Stomach smooth muscle (tissue), 2 donors: ENCODE measurements at regions not wholly inside any gene's neighbourhood (a gene's known extent, or its start where the extent isn't known, plus 50 kb on each side); places are given as distances from the start of the nearest gene placed in this dataset.

Source experiments
- H3K27ac ChIP-seq: one replicate; pipeline ENCODE4 v1.7.0; 2013; ENCODE audit warnings: mild to moderate bottlenecking, low read length, inconsistent platforms
- H3K27me3 ChIP-seq, 2 donors: one replicate each; pipeline ENCODE4 v1.7.0; 2013; ENCODE audit warnings: low read length in 2 of 2; ENCODE audit not compliant: insufficient read depth in 2 of 2, control insufficient read depth in 1 of 2
- H3K36me3 ChIP-seq, 2 donors: one replicate each; pipeline ENCODE4 v1.7.0; 2013; ENCODE audit warnings: low read length in 2 of 2; ENCODE audit not compliant: control insufficient read depth in 2 of 2, insufficient read depth in 2 of 2
- H3K4me1 ChIP-seq: one replicate; pipeline ENCODE4 v1.7.0; 2013; ENCODE audit warnings: low read length; ENCODE audit not compliant: control insufficient read depth, insufficient read depth
- H3K4me3 ChIP-seq, 2 donors: one replicate each; pipeline ENCODE4 v1.7.0; 2013; ENCODE audit warnings: low read length in 2 of 2
- H3K9ac ChIP-seq, 2 donors: one replicate each; pipeline ENCODE4 v1.7.0; 2013; ENCODE audit warnings: low read length in 2 of 2, mild to moderate bottlenecking in 1 of 2
- H3K9me3 ChIP-seq, 2 donors: one replicate each; pipeline ENCODE4 v1.7.0; 2013; ENCODE audit warnings: low read length in 2 of 2; ENCODE audit not compliant: control insufficient read depth in 2 of 2
- donor health status: healthy.
- donor health status: Pancreatic carcinoma.

- H3K27ac ChIP-seq: no peak overlapping the region
- no peaks in the 10 kb centered on the region for H3K27me3 ChIP-seq
- H3K4me3 ChIP-seq: no peak overlapping the region
- H3K4me1 ChIP-seq: peaks cover 4% of the 10 kb centered on the region
- no peaks in the 10 kb centered on the region for H3K9me3 ChIP-seq
- no peaks in the 10 kb centered on the region for H3K36me3 ChIP-seq
- no peak overlapping the region for H3K9ac ChIP-seq
Observed at GRCh38 chr9:81411961-81412360, 277.4 kb downstream of the TLE1 start.

GRCh38 chr9:81410201-81410600, 279.1 kb downstream of the TLE1 start:
- no peaks in the 10 kb centered on the region for H3K9me3 ChIP-seq
- H3K36me3 ChIP-seq: no peaks in the 10 kb centered on the region
- no peak overlapping the region for H3K27ac ChIP-seq
- H3K4me1 ChIP-seq: no peaks in the 10 kb centered on the region
- no peak overlapping the region for H3K9ac ChIP-seq
- no peak overlapping the region for H3K4me3 ChIP-seq
- H3K27me3 ChIP-seq: no peaks in the 10 kb centered on the region

- Histone ChIP-seq H3K9ac (no peak overlapping the region), H3K4me1 (no peaks in the 10 kb centered on the region), H3K4me3 (no peak overlapping the region), H3K9me3 (no peaks in the 10 kb centered on the region), H3K36me3 (no peaks in the 10 kb centered on the region), H3K27me3 (no peaks in the 10 kb centered on the region), H3K27ac (no peak overlapping the region)
Observed at GRCh38 chr9:81408951-81409350, 280.4 kb downstream of the TLE1 start.

- no peak overlapping the region for H3K4me3 ChIP-seq
Observed at GRCh38 chr9:81404931-81405598, 284.3 kb downstream of the TLE1 start.

GRCh38 chr9:81397481-81398381, 291.6 kb downstream of the TLE1 start:
- Histone ChIP-seq H3K36me3 (no peaks in the 10 kb centered on the region), H3K9me3 (no peaks in the 10 kb centered on the region), H3K27ac (no peak overlapping the region), H3K4me1 (peaks cover 26% of the 10 kb centered on the region), H3K4me3 (no peak overlapping the region), H3K9ac (no peak overlapping the region), H3K27me3 (no peaks in the 10 kb centered on the region)

More at GRCh38 chr9:81404931-81405598, 284.3 kb downstream of the TLE1 start:
- Histone ChIP-seq H3K27me3 (no peaks in the 10 kb centered on the region), H3K4me1 (no peaks in the 10 kb centered on the region), H3K36me3 (no peaks in the 10 kb centered on the region), H3K9me3 (no peaks in the 10 kb centered on the region), H3K9ac (no peak overlapping the region), H3K27ac (no peak overlapping the region)

GRCh38 chr9:81396528-81396927, 292.8 kb downstream of the TLE1 start:
- H3K9ac ChIP-seq: no peak overlapping the region
- H3K36me3 ChIP-seq: no peaks in the 10 kb centered on the region
- H3K27me3 ChIP-seq: no peaks in the 10 kb centered on the region
- H3K4me3 ChIP-seq: peak overlapping the region in 1 of 2 donors; percentile 35
- H3K4me1 ChIP-seq: peaks cover 26% of the 10 kb centered on the region
- H3K9me3 ChIP-seq: no peaks in the 10 kb centered on the region
- no peak overlapping the region for H3K27ac ChIP-seq

- no peaks in the 10 kb centered on the region for H3K36me3 ChIP-seq
- H3K9me3 ChIP-seq: no peaks in the 10 kb centered on the region
- H3K27me3 ChIP-seq: no peaks in the 10 kb centered on the region
- no peak overlapping the region for H3K4me3 ChIP-seq
- no peak overlapping the region for H3K9ac ChIP-seq
- no peak overlapping the region for H3K27ac ChIP-seq
- H3K4me1 ChIP-seq: peaks cover 26% of the 10 kb centered on the region
Observed at GRCh38 chr9:81395676-81396054, 293.7 kb downstream of the TLE1 start.

GRCh38 chr9:81394881-81395675, 294.3 kb downstream of the TLE1 start:
- Histone ChIP-seq H3K36me3 (no peaks in the 10 kb centered on the region), H3K9ac (no peak overlapping the region), H3K27me3 (no peaks in the 10 kb centered on the region), H3K4me3 (no peak overlapping the region), H3K27ac (no peak overlapping the region), H3K9me3 (no peaks in the 10 kb centered on the region), H3K4me1 (peaks cover 26% of the 10 kb centered on the region)

- peak overlapping the region in 1 of 2 donors; percentile 23 for H3K4me3 ChIP-seq
- H3K27ac ChIP-seq: no peak overlapping the region
- H3K9me3 ChIP-seq: no peaks in the 10 kb centered on the region
- H3K9ac ChIP-seq: no peak overlapping the region
- H3K27me3 ChIP-seq: no peaks in the 10 kb centered on the region
- H3K4me1 ChIP-seq: peaks cover 26% of the 10 kb centered on the region
- H3K36me3 ChIP-seq: no peaks in the 10 kb centered on the region
Observed at GRCh38 chr9:81393985-81394811, 295.1 kb downstream of the TLE1 start.

- H3K27ac ChIP-seq: no peak overlapping the region
- peaks cover 21% of the 10 kb centered on the region for H3K4me1 ChIP-seq
- H3K36me3 ChIP-seq: no peaks in the 10 kb centered on the region
- H3K9me3 ChIP-seq: no peaks in the 10 kb centered on the region
- no peak overlapping the region for H3K4me3 ChIP-seq
- H3K9ac ChIP-seq: no peak overlapping the region
- no peaks in the 10 kb centered on the region for H3K27me3 ChIP-seq
Observed at GRCh38 chr9:81391457-81391825, 297.9 kb downstream of the TLE1 start.
